Left lung (tissue), 4 donors: ENCODE measurements at regions not wholly inside any gene's neighbourhood (a gene's known extent, or its start where the extent isn't known, plus 50 kb on each side); places are given as distances from the start of the nearest gene placed in this dataset.

Experiments used
- ATAC-seq: fragments of 200-7000 bp; cut with Tn5 transposase; one replicate; pipeline ENCODE4 v1.9.1; 2020; ENCODE audit warnings: moderate library complexity
- DNase-seq, 4 donors: peaks; one replicate each; pipeline ENCODE4 v3.0.0-alpha.2; 2013 to 2020
- H3K27ac ChIP-seq, 2 donors: fragments of 200-600 bp; sonication (generic) in 1 of 2; one replicate each; pipeline versions ENCODE4 v1.5.0 to v1.8.0; 2020 to 2021
- H3K27me3 ChIP-seq, 2 donors: fragments of 200-600 bp; sonication (generic) in 1 of 2; one replicate each; pipeline versions ENCODE4 v1.5.0 to v1.8.0; 2020 to 2021
- H3K36me3 ChIP-seq, 2 donors: fragments of 200-600 bp; sonication (generic) in 1 of 2; one replicate each; pipeline versions ENCODE4 v1.5.0 to v1.8.0; 2020 to 2021
- H3K4me1 ChIP-seq, 2 donors: fragments of 200-600 bp; one replicate each; pipeline ENCODE4 v1.8.0; 2021
- H3K4me3 ChIP-seq, 2 donors: fragments of 200-600 bp; sonication (generic) in 1 of 2; one replicate each; pipeline versions ENCODE4 v1.5.0 to v1.8.0; 2020 to 2021; ENCODE audit warnings: mild to moderate bottlenecking in 1 of 2
- H3K9me3 ChIP-seq, 2 donors: fragments of 200-600 bp; sonication (generic) in 1 of 2; one replicate each; pipeline versions ENCODE4 v1.5.0 to v1.8.0; 2020 to 2021
- CTCF ChIP-seq, 2 donors: fragments of 200-600 bp; sonication (generic) in 1 of 2; IDR thresholded peaks; one replicate each; pipeline versions ENCODE4 v1.5.0 to v1.8.0; 2021; ENCODE audit warnings: antibody characterized with exemption in 2 of 2
- intact Hi-C, 2 donors: fragments of 100-400 bp; cut with DNase I; formaldehyde crosslinking; loops; one replicate each; pipeline versions ENCODE4 v1.11.2 to v1.14.2; 2022
- donor health status: DM: no; HTN: yes; CAD: no.
- donor health status: DM: no; HTN: no; CAD: no.

DNA sequence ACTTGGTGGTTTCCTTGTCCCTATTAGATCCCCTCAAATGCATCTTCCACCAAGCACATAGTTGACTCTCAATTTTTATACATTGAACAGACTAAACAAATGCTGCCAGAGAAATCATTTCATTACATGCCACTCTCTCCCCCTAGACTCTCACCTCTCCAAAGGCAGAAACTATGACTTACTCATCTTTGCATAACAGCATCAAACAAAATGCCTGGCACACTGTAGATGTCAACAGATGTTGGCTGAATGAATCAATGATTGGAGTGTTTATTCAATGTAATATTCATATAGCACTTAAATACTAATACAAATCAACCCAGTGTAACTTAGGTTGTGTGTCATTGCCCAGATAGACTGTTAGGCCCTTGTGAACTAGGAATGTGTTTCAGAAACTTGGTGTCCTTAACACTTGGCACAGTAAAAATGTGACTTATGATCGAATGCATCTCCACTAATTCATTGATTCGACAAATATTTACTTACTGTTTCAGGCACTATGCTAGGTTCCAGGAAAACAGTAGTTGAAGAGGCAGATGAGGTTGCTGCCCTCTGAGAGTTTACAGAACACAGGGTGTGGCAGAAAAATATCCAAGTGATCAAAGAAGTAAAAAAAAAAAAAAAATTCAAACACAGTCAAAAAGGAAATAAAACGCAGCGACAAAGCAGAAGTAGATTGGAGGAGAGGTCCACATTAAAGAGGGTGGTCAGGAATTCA, 188.5 kb upstream of the LRRN1 start:
- no peaks in the 10 kb centered on the region for H3K36me3 ChIP-seq
- H3K9me3 ChIP-seq: no peaks in the 10 kb centered on the region
- TF ChIP-seq CTCF (IDR thresholded peaks at IDR 0.05): no peak
- no peak overlapping the region for H3K4me3 ChIP-seq
- no peak for DNase-seq
- H3K27ac ChIP-seq: no peak overlapping the region
- H3K27me3 ChIP-seq: no peaks in the 10 kb centered on the region
- ATAC-seq: no peak
- intact Hi-C loops: no loop called here
- no peaks in the 10 kb centered on the region for H3K4me1 ChIP-seq

DNA sequence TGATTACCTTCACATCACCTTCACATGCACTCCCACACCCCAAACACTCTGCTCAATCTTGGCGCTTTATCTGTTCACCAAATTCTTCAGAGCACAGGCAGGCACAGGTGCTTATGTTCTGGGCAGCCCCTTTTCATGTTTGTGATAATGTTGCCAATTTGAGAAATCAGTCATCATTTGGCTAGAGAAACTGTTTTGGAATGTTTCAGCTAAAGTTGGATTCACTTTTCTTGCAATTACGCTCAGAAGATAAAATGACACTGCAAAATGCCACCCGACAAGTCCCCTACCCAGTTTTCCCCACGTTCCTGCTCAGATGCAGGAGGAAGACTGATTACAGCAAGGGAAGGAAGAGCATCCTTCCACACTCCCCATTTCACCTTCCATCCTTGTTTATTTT, 192.9 kb upstream of the LRRN1 start:
- TF ChIP-seq CTCF (IDR thresholded peaks at IDR 0.05): no peak
- no peak overlapping the region for H3K4me3 ChIP-seq
- H3K27me3 ChIP-seq: no peaks in the 10 kb centered on the region
- no peaks in the 10 kb centered on the region for H3K4me1 ChIP-seq
- no peaks in the 10 kb centered on the region for H3K36me3 ChIP-seq
- H3K27ac ChIP-seq: no peak overlapping the region
- ATAC-seq: no peak
- no peak for DNase-seq
- no peaks in the 10 kb centered on the region for H3K9me3 ChIP-seq
- intact Hi-C loops: no loop called here

GRCh38 chr3:3605226-3605625, 194.0 kb upstream of the LRRN1 start:
- Histone ChIP-seq H3K27me3 (no peaks in the 10 kb centered on the region), H3K36me3 (no peaks in the 10 kb centered on the region), H3K27ac (no peak overlapping the region), H3K4me3 (no peak overlapping the region), H3K4me1 (no peaks in the 10 kb centered on the region), H3K9me3 (no peaks in the 10 kb centered on the region)
- ATAC-seq: no peak
- intact Hi-C loops: no loop called here
- DNase-seq: no peak
- no peak for TF ChIP-seq CTCF (IDR thresholded peaks at IDR 0.05)

GRCh38 chr3:3603351-3603750, 195.9 kb upstream of the LRRN1 start:
- intact Hi-C loops: no loop called here
- no peaks in the 10 kb centered on the region for H3K36me3 ChIP-seq
- no peak for ATAC-seq
- no peak for DNase-seq
- H3K27ac ChIP-seq: no peak overlapping the region
- H3K4me1 ChIP-seq: no peaks in the 10 kb centered on the region
- TF ChIP-seq CTCF (IDR thresholded peaks at IDR 0.05): no peak
- no peaks in the 10 kb centered on the region for H3K27me3 ChIP-seq
- H3K9me3 ChIP-seq: no peaks in the 10 kb centered on the region
- H3K4me3 ChIP-seq: no peak overlapping the region

GRCh38 chr3:3600665-3601340, 198.4 kb upstream of the LRRN1 start:
- Histone ChIP-seq H3K4me3 (no peak overlapping the region), H3K27me3 (no peaks in the 10 kb centered on the region), H3K9me3 (no peaks in the 10 kb centered on the region), H3K36me3 (no peaks in the 10 kb centered on the region), H3K4me1 (no peaks in the 10 kb centered on the region), H3K27ac (no peak overlapping the region)
- no peak for TF ChIP-seq CTCF (IDR thresholded peaks at IDR 0.05)
- DNase-seq: no peak
- intact Hi-C loops: no loop called here
- ATAC-seq: no peak
